Tibial nerve (tissue), 3 donors: ENCODE measurements at regions not wholly inside any gene's neighbourhood (a gene's known extent, or its start where the extent isn't known, plus 50 kb on each side); places are given as distances from the start of the nearest gene placed in this dataset.

Source experiments
- POLR2A ChIP-seq, 2 donors: fragments of 450-650 bp; IDR thresholded peaks; one replicate each; pipeline ENCODE4 v1.6.1; 2017; ENCODE audit warnings: antibody characterized with exemption in 2 of 2, mild to moderate bottlenecking in 2 of 2, moderate library complexity in 2 of 2
- TF ChIP-seq, protein P1 (sequence below), 5 experiments: fragments of 200-600 bp in 3 of 5; fragments of 450-650 bp in 2 of 5; sonication (generic) in 3 of 5; IDR thresholded peaks; one replicate each; pipeline ENCODE4 v1.5.1; 2016 to 2019; ENCODE audit warnings: antibody characterized with exemption in 5 of 5, mild to moderate bottlenecking in 3 of 5, moderate library complexity in 2 of 5

DNA sequence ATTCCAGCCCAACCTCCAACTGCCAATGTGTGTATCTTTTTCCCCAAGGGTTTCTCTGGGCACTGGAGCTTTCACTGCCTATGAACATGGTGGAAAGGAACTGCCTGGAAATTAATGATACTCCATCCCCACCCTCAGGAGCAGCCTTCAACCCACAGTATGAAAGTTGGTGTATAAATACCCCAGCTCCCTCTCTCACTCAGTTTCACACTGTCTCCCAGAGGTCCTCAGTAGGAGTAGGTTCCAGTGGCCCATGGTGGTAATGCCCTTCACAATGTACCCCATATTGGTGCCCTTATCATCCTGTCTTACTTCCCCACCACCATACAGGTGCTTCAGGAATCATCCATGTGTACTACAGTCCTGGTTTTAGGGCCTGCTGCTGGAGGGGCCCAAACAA, 462.6 kb downstream of the MIAT start:
- TF ChIP-seq, protein P1, sequence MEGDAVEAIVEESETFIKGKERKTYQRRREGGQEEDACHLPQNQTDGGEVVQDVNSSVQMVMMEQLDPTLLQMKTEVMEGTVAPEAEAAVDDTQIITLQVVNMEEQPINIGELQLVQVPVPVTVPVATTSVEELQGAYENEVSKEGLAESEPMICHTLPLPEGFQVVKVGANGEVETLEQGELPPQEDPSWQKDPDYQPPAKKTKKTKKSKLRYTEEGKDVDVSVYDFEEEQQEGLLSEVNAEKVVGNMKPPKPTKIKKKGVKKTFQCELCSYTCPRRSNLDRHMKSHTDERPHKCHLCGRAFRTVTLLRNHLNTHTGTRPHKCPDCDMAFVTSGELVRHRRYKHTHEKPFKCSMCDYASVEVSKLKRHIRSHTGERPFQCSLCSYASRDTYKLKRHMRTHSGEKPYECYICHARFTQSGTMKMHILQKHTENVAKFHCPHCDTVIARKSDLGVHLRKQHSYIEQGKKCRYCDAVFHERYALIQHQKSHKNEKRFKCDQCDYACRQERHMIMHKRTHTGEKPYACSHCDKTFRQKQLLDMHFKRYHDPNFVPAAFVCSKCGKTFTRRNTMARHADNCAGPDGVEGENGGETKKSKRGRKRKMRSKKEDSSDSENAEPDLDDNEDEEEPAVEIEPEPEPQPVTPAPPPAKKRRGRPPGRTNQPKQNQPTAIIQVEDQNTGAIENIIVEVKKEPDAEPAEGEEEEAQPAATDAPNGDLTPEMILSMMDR (IDR thresholded peaks at IDR 0.05) = no peak
- TF ChIP-seq POLR2A (IDR thresholded peaks at IDR 0.05) = no peak
